OCI-LY3 (cell line): ENCODE measurements at regions not wholly inside any gene's neighbourhood (a gene's known extent, or its start where the extent isn't known, plus 50 kb on each side); places are given as distances from the start of the nearest gene placed in this dataset.

Experiments used
- H2AFZ ChIP-seq: fragments of 200-600, 300-600 bp; shearing (Covaris generic); 2 replicates; pipeline ENCODE4 v1.6.0; 2014; ENCODE audit warnings: antibody characterized with exemption, low read depth, low read length
- H3K27ac ChIP-seq: fragments of 200-600, 300-600 bp; sonication (generic); 2 replicates; pipeline ENCODE4 v1.5.1; 2014; ENCODE audit warnings: mild to moderate bottlenecking, low read length, moderate library complexity, mixed read lengths
- H3K27me3 ChIP-seq: fragments of 200-600, 300-600 bp; sonication (generic); 2 replicates; pipeline ENCODE4 v1.6.1; 2014; ENCODE audit warnings: low read depth, low read length, mixed read lengths
- H3K36me3 ChIP-seq: fragments of 200-600, 300-600 bp; sonication (generic); replicated peaks from 2 replicates; pipeline ENCODE3; 2014; ENCODE audit warnings: low read depth, low read length, mixed read lengths
- H3K4me1 ChIP-seq: fragments of 300-600, 200-600 bp; sonication (generic); 2 replicates; pipeline ENCODE4 v1.6.1; 2014; ENCODE audit warnings: low read length, mixed read lengths
- H3K4me2 ChIP-seq: fragments of 200-600, 300-600 bp; sonication (generic); 2 replicates; pipeline ENCODE4 v1.6.1; 2014; ENCODE audit warnings: low read length, mixed read lengths
- H3K4me3 ChIP-seq: fragments of 300-600, 200-600 bp; sonication (generic); 2 replicates; pipeline ENCODE4 v1.5.1; 2014; ENCODE audit warnings: antibody characterized with exemption, mild to moderate bottlenecking, low read length, moderate library complexity
- H3K79me2 ChIP-seq: fragments of 300-600, 200-600 bp; shearing (Covaris generic); 2 replicates; pipeline ENCODE4 v1.6.1; 2014; ENCODE audit warnings: mild to moderate bottlenecking, low read length, mixed read lengths
- H3K9ac ChIP-seq: fragments of 300-600, 200-600 bp; shearing (Covaris generic); 2 replicates; pipeline ENCODE4 v1.6.0; 2014; ENCODE audit warnings: mild to moderate bottlenecking, low read length, moderate library complexity
- H3K9me3 ChIP-seq: fragments of 200-600, 300-600 bp; shearing (Covaris generic); 2 replicates; pipeline ENCODE4 v1.6.1; 2014; ENCODE audit warnings: low read length, mixed read lengths; ENCODE audit not compliant: insufficient read depth
- H4K20me1 ChIP-seq: fragments of 200-600, 300-600 bp; sonication (generic); 2 replicates; pipeline ENCODE4 v1.6.1; 2016; ENCODE audit warnings: low read length, mixed read lengths; ENCODE audit not compliant: insufficient read depth
- EZH2phosphoT487 ChIP-seq: fragments of 200-600 bp; shearing (Covaris generic); IDR thresholded peaks from 2 replicates; pipeline ENCODE4 v1.6.1; 2018; ENCODE audit warnings: antibody characterized with exemption, mixed run types, low read depth
- TF ChIP-seq, protein P1 (sequence below): fragments of 200-600, 300-600 bp; sonication (generic); IDR thresholded peaks from 2 replicates; pipeline ENCODE4 v1.5.1; 2014; ENCODE audit warnings: antibody characterized with exemption, low read length, low read depth

- H3K4me1 ChIP-seq, result no peaks in the 10 kb centered on the region
- H3K79me2 ChIP-seq, result no peaks in the 10 kb centered on the region
- no peaks in the 10 kb centered on the region for H3K36me3 ChIP-seq
- H4K20me1 ChIP-seq, result no peaks in the 10 kb centered on the region
- no peak overlapping the region for H3K4me3 ChIP-seq
- no peaks in the 10 kb centered on the region for H3K9me3 ChIP-seq
- no peak overlapping the region for H3K4me2 ChIP-seq
- no peak overlapping the region for H3K9ac ChIP-seq
- no peaks in the 10 kb centered on the region for H3K27me3 ChIP-seq
- no peak overlapping the region for H2AFZ ChIP-seq
- no peak overlapping the region for H3K27ac ChIP-seq
- no peak for TF ChIP-seq EZH2phosphoT487
- TF ChIP-seq, protein P1, sequence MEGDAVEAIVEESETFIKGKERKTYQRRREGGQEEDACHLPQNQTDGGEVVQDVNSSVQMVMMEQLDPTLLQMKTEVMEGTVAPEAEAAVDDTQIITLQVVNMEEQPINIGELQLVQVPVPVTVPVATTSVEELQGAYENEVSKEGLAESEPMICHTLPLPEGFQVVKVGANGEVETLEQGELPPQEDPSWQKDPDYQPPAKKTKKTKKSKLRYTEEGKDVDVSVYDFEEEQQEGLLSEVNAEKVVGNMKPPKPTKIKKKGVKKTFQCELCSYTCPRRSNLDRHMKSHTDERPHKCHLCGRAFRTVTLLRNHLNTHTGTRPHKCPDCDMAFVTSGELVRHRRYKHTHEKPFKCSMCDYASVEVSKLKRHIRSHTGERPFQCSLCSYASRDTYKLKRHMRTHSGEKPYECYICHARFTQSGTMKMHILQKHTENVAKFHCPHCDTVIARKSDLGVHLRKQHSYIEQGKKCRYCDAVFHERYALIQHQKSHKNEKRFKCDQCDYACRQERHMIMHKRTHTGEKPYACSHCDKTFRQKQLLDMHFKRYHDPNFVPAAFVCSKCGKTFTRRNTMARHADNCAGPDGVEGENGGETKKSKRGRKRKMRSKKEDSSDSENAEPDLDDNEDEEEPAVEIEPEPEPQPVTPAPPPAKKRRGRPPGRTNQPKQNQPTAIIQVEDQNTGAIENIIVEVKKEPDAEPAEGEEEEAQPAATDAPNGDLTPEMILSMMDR, result no peak
Observed at GRCh38 chr5:68983043-68983442, 110.8 kb upstream of the SLC30A5 start.

- Histone ChIP-seq H3K36me3 (no peaks in the 10 kb centered on the region), H2AFZ (no peak overlapping the region), H3K4me3 (no peak overlapping the region), H3K9me3 (no peaks in the 10 kb centered on the region), H3K79me2 (no peaks in the 10 kb centered on the region), H3K27me3 (no peaks in the 10 kb centered on the region), H3K4me2 (no peak overlapping the region), H4K20me1 (no peaks in the 10 kb centered on the region), H3K4me1 (no peaks in the 10 kb centered on the region), H3K27ac (no peak overlapping the region), H3K9ac (no peak overlapping the region)
- no peak for TF ChIP-seq EZH2phosphoT487
- TF ChIP-seq, protein P1, result no peak
Observed at GRCh38 chr5:68983959-68984358, 109.9 kb upstream of the SLC30A5 start.

DNA sequence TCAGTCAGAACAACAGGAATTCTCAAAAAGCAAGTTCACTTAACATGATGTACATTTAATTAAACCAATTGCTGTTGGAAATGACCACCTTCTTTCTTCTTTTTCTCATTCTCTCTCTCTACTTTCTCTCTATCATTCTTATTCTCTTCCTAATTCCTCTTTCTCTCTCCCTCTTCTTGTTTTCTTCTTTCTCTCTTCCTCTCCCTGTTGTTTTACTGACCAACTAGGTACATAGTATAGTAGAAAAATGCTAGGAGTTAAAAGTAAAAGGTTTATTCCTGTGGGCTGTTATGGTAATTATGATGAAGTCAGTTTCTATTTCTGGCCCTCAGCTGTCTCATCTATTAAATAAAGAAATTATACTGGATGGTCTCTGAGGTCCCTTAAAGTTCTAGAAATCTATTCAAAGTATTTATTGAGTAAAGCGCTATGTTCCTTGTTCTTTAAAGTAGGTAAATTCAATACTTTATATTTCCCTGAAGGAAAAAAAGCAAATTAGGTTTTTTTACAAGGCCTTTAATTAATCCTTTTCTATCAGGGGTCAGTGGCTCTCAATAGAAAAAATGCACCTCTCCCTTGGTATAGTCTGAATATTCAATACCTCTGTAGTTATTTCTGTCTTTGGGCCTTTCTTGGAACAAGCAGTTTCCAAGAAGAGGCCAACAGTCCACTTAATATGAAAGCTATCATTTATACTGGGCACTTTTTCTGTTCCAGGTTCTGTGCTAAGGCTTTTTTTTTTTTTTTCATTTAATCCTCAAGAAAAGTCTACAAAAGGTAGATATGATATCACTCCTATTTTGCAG lies 102.3 kb upstream of the SLC30A5 start:
- Histone ChIP-seq H4K20me1 (no peaks in the 10 kb centered on the region), H3K4me3 (no peak overlapping the region), H3K4me1 (peaks cover 16% of the 10 kb centered on the region), H3K27me3 (no peaks in the 10 kb centered on the region), H2AFZ (no peak overlapping the region), H3K79me2 (no peaks in the 10 kb centered on the region), H3K9me3 (no peaks in the 10 kb centered on the region), H3K36me3 (no peaks in the 10 kb centered on the region), H3K27ac (no peak overlapping the region), H3K4me2 (no peak overlapping the region), H3K9ac (no peak overlapping the region)
- TF ChIP-seq, protein P1, result no peak
- no peak for TF ChIP-seq EZH2phosphoT487

- Histone ChIP-seq H3K9ac (no peak overlapping the region), H3K79me2 (no peaks in the 10 kb centered on the region), H3K4me1 (peaks cover 16% of the 10 kb centered on the region), H3K4me2 (no peak overlapping the region; the same call in 1 of the 2 replicates), H3K27ac (no peak overlapping the region), H3K9me3 (no peaks in the 10 kb centered on the region), H3K27me3 (no peaks in the 10 kb centered on the region), H2AFZ (no peak overlapping the region), H3K4me3 (no peak overlapping the region), H4K20me1 (no peaks in the 10 kb centered on the region), H3K36me3 (no peaks in the 10 kb centered on the region)
- TF ChIP-seq, protein P1, result no peak
- no peak for TF ChIP-seq EZH2phosphoT487
Observed at GRCh38 chr5:68994645-68995044, 99.2 kb upstream of the SLC30A5 start.
